Neural cell (in vitro differentiated cells): ENCODE measurements at regions not wholly inside any gene's neighbourhood (a gene's known extent, or its start where the extent isn't known, plus 50 kb on each side); places are given as distances from the start of the nearest gene placed in this dataset.

Source experiments
- CTCF ChIP-seq: fragments of 450-650 bp; IDR thresholded peaks from 2 replicates; pipeline ENCODE4 v1.5.1; 2014; ENCODE audit warnings: antibody characterized with exemption, mild to moderate bottlenecking, moderate library complexity; ENCODE audit not compliant: poor library complexity, severe bottlenecking
- EP300 ChIP-seq: fragments of 450-650 bp; conservative IDR thresholded peaks from 2 replicates; pipeline ENCODE4 v1.6.1; 2014; ENCODE audit warnings: antibody characterized with exemption, mild to moderate bottlenecking, moderate library complexity; ENCODE audit not compliant: poor library complexity, severe bottlenecking
- MXI1 ChIP-seq: fragments of 450-650 bp; conservative IDR thresholded peaks from 2 replicates; pipeline ENCODE4 v1.6.1; 2014; ENCODE audit warnings: antibody characterized with exemption, mild to moderate bottlenecking; ENCODE audit not compliant: poor library complexity, severe bottlenecking
- RAD21 ChIP-seq: fragments of 450-650 bp; conservative IDR thresholded peaks from 2 replicates; pipeline ENCODE4 v1.6.1; 2014; ENCODE audit warnings: antibody characterized with exemption, mild to moderate bottlenecking, moderate library complexity
- TF ChIP-seq, protein P1 (sequence below): IDR thresholded peaks from 2 replicates; pipeline ENCODE4 v1.6.1; 2012; ENCODE audit warnings: borderline replicate concordance

GRCh38 chr6:85037221-85037620, 272.8 kb upstream of the TBX18 start:
- TF ChIP-seq CTCF = no peak
- TF ChIP-seq, protein P1, sequence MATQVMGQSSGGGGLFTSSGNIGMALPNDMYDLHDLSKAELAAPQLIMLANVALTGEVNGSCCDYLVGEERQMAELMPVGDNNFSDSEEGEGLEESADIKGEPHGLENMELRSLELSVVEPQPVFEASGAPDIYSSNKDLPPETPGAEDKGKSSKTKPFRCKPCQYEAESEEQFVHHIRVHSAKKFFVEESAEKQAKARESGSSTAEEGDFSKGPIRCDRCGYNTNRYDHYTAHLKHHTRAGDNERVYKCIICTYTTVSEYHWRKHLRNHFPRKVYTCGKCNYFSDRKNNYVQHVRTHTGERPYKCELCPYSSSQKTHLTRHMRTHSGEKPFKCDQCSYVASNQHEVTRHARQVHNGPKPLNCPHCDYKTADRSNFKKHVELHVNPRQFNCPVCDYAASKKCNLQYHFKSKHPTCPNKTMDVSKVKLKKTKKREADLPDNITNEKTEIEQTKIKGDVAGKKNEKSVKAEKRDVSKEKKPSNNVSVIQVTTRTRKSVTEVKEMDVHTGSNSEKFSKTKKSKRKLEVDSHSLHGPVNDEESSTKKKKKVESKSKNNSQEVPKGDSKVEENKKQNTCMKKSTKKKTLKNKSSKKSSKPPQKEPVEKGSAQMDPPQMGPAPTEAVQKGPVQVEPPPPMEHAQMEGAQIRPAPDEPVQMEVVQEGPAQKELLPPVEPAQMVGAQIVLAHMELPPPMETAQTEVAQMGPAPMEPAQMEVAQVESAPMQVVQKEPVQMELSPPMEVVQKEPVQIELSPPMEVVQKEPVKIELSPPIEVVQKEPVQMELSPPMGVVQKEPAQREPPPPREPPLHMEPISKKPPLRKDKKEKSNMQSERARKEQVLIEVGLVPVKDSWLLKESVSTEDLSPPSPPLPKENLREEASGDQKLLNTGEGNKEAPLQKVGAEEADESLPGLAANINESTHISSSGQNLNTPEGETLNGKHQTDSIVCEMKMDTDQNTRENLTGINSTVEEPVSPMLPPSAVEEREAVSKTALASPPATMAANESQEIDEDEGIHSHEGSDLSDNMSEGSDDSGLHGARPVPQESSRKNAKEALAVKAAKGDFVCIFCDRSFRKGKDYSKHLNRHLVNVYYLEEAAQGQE = no peak
- no peak for TF ChIP-seq EP300
- no peak for TF ChIP-seq RAD21
- TF ChIP-seq MXI1 = no peak
